Activated naive CD4-positive, alpha-beta T cell treated with Interleukin-2 at 50 U/mL for 16 hours (primary cell): ENCODE measurements at regions not wholly inside any gene's neighbourhood (a gene's known extent, or its start where the extent isn't known, plus 50 kb on each side); places are given as distances from the start of the nearest gene placed in this dataset.

Experiments
- DNase-seq: peaks from one replicate; pipeline ENCODE4 v3.0.0-alpha.2; 2020

- DNase-seq: no peak
These were observed 167.2 kb upstream of the IRX4 start for GRCh38 chr5:2049876-2050275.

- no peak for DNase-seq
These were observed 165.9 kb upstream of the IRX4 start for GRCh38 chr5:2048664-2049063.

GRCh38 chr5:2047341-2047927 is 164.7 kb upstream of the IRX4 start:
- DNase-seq: no peak

GRCh38 chr5:2044041-2044440 is 161.3 kb upstream of the IRX4 start:
- DNase-seq: no peak

- no peak for DNase-seq
These were observed 156.4 kb upstream of the IRX4 start for GRCh38 chr5:2039180-2039531.

GRCh38 chr5:2038321-2039179 is 155.8 kb upstream of the IRX4 start:
- peak; percentile 62 for DNase-seq

- DNase-seq: no peak
These were observed 154.2 kb upstream of the IRX4 start for GRCh38 chr5:2036885-2037284.

GRCh38 chr5:2032432-2032831 is 149.7 kb upstream of the IRX4 start:
- no peak for DNase-seq

GRCh38 chr5:2031581-2031980 is 148.9 kb upstream of the IRX4 start:
- DNase-seq: no peak

- DNase-seq: no peak
These were observed 147.4 kb upstream of the IRX4 start for GRCh38 chr5:2030131-2030530.

GRCh38 chr5:2029206-2029605 is 146.5 kb upstream of the IRX4 start:
- no peak for DNase-seq

- DNase-seq: no peak
These were observed 145.1 kb upstream of the IRX4 start for GRCh38 chr5:2027790-2028189.

GRCh38 chr5:2024986-2025721 is 142.4 kb upstream of the IRX4 start:
- DNase-seq: no peak

- no peak for DNase-seq
These were observed 140.5 kb upstream of the IRX4 start for GRCh38 chr5:2023196-2023595.

GRCh38 chr5:2022436-2022835 is 139.7 kb upstream of the IRX4 start:
- no peak for DNase-seq

GRCh38 chr5:2021484-2022176 is 138.9 kb upstream of the IRX4 start:
- DNase-seq: no peak

- no peak for DNase-seq
These were observed 138.0 kb upstream of the IRX4 start for GRCh38 chr5:2020730-2021129.

- DNase-seq: no peak
These were observed 137.0 kb upstream of the IRX4 start for GRCh38 chr5:2019716-2020115.

GRCh38 chr5:2018390-2018724 is 135.6 kb upstream of the IRX4 start:
- no peak for DNase-seq

- no peak for DNase-seq
These were observed 135.0 kb upstream of the IRX4 start for GRCh38 chr5:2017540-2018389.

GRCh38 chr5:2015961-2016360 is 133.2 kb upstream of the IRX4 start:
- no peak for DNase-seq

GRCh38 chr5:2015124-2015848 is 132.6 kb upstream of the IRX4 start:
- DNase-seq: no peak
